Small intestine (tissue), 7 donors: ENCODE measurements at regions not wholly inside any gene's neighbourhood (a gene's known extent, or its start where the extent isn't known, plus 50 kb on each side); places are given as distances from the start of the nearest gene placed in this dataset.

Experiments used
- DNase-seq, 2 donors: peaks; one replicate each; pipeline versions ENCODE4 v3.0.0 to v3.0.0-alpha.2; 2013
- FAIRE-seq: peaks from 2 replicates; lab custom pipeline; 2012; peaks lifted over from hg19 to GRCh38; lab: Jason Lieb, UNC
- H3K27ac ChIP-seq, 3 donors: one replicate each; pipeline ENCODE4 v1.5.1; 2013; ENCODE audit warnings: low read length in 2 of 3, mild to moderate bottlenecking in 2 of 3, control low read depth in 1 of 3, inconsistent platforms in 1 of 3, low read depth in 1 of 3, moderate library complexity in 1 of 3
- H3K27me3 ChIP-seq, 3 donors: one replicate each; pipeline ENCODE4 v1.6.1; 2013; ENCODE audit warnings: low read length in 3 of 3, inconsistent platforms in 1 of 3; ENCODE audit not compliant: control insufficient read depth in 3 of 3, insufficient read depth in 3 of 3
- H3K36me3 ChIP-seq, 3 donors: one replicate each; pipeline ENCODE4 v1.6.1; 2013; ENCODE audit warnings: low read length in 3 of 3, inconsistent platforms in 1 of 3, low read depth in 1 of 3, mild to moderate bottlenecking in 1 of 3, moderate library complexity in 1 of 3; ENCODE audit not compliant: control insufficient read depth in 3 of 3, insufficient read depth in 2 of 3
- H3K4me1 ChIP-seq, 3 donors: one replicate each; pipeline ENCODE4 v1.6.1; 2013; ENCODE audit warnings: low read length in 2 of 3, inconsistent platforms in 1 of 3, low read depth in 1 of 3, mild to moderate bottlenecking in 1 of 3, moderate library complexity in 1 of 3; ENCODE audit not compliant: control insufficient read depth in 3 of 3, insufficient read depth in 2 of 3
- H3K4me3 ChIP-seq, 3 donors: one replicate each; pipeline ENCODE4 v1.5.1; 2013; ENCODE audit warnings: low read length in 3 of 3, control low read depth in 1 of 3, inconsistent platforms in 1 of 3, low read depth in 1 of 3, mild to moderate bottlenecking in 1 of 3, moderate library complexity in 1 of 3
- H3K9me3 ChIP-seq, 2 donors: one replicate each; pipeline ENCODE4 v1.6.1; 2013; ENCODE audit warnings: low read depth in 1 of 2, low read length in 1 of 2; ENCODE audit not compliant: control insufficient read depth in 2 of 2, insufficient read depth in 1 of 2
- WGBS, 3 donors: extraction: QIAGEN DNeasy Blood & Tissue Kit; methylation state at CpG; one replicate each; pipeline ENCODE4 v1.1.7; 2013; 5-methylcytosine and 5-hydroxymethylcytosine counted together
- donor health status: healthy with polysubstance abuse.
- donor health status: control.
- donor health status: control.
- donor health status: Bipolar disorder and iron deficiency.
- donor health status: healthy.

- Histone ChIP-seq H3K36me3 (no peaks in the 10 kb centered on the region), H3K27ac (no peak overlapping the region), H3K27me3 (peaks cover 0 to 2% (median 2%) of the 10 kb centered on the region in 3 donors), H3K4me3 (no peak overlapping the region), H3K9me3 (no peaks in the 10 kb centered on the region), H3K4me1 (no peaks in the 10 kb centered on the region)
- FAIRE-seq (no peak), DNase-seq (no peak)
- 80 to 83% (median 81%) methylated on average over 14 of the region's 14 CpGs for WGBS, 3 donors
Measured at GRCh38 chr20:48571949-48572847, 255.6 kb downstream of the PREX1 start.

- Histone ChIP-seq H3K9me3 (no peaks in the 10 kb centered on the region), H3K36me3 (no peaks in the 10 kb centered on the region), H3K4me1 (no peaks in the 10 kb centered on the region), H3K4me3 (no peak overlapping the region), H3K27ac (no peak overlapping the region), H3K27me3 (peaks cover 0 to 2% (median 0%) of the 10 kb centered on the region in 3 donors)
- FAIRE-seq (no peak), DNase-seq (no peak)
- WGBS, 3 donors: 72 to 77% (median 75%) methylated on average over 9 of the region's 9 CpGs
Measured at GRCh38 chr20:48569679-48570078, 258.1 kb downstream of the PREX1 start.

GRCh38 chr20:48568520-48568919 is 259.3 kb downstream of the PREX1 start:
- 83 to 89% (median 84%) methylated on average over 5 of the region's 5 CpGs for WGBS, 3 donors
- FAIRE-seq: no peak

GRCh38 chr20:48567145-48567544 is 260.7 kb downstream of the PREX1 start:
- Histone ChIP-seq H3K36me3 (no peaks in the 10 kb centered on the region), H3K27me3 (peaks cover 0 to 2% (median 0%) of the 10 kb centered on the region in 3 donors), H3K9me3 (no peaks in the 10 kb centered on the region), H3K4me1 (no peaks in the 10 kb centered on the region), H3K4me3 (no peak overlapping the region), H3K27ac (no peak overlapping the region)
- no peak for DNase-seq
- FAIRE-seq: no peak
- 71 to 78% (median 75%) methylated on average over 5 of the region's 5 CpGs for WGBS, 3 donors

More at GRCh38 chr20:48568520-48568919, 259.3 kb downstream of the PREX1 start:
- Histone ChIP-seq H3K27ac (no peak overlapping the region), H3K4me3 (no peak overlapping the region), H3K4me1 (no peaks in the 10 kb centered on the region), H3K9me3 (no peaks in the 10 kb centered on the region), H3K36me3 (no peaks in the 10 kb centered on the region), H3K27me3 (peaks cover 0 to 2% (median 0%) of the 10 kb centered on the region in 3 donors)
- no peak for DNase-seq

- no peak for FAIRE-seq
Measured at GRCh38 chr20:48564982-48565539, 262.7 kb downstream of the PREX1 start.

GRCh38 chr20:48563191-48563870 is 264.5 kb downstream of the PREX1 start:
- no peaks in the 10 kb centered on the region for H3K36me3 ChIP-seq
- H3K27ac ChIP-seq: no peak overlapping the region
- no peak overlapping the region for H3K4me3 ChIP-seq
- 92 to 94% (median 94%) methylated on average over 21 of the region's 21 CpGs for WGBS, 3 donors
- H3K27me3 ChIP-seq: no peaks in the 10 kb centered on the region
- FAIRE-seq: no peak
- DNase-seq: no peak
- no peaks in the 10 kb centered on the region for H3K4me1 ChIP-seq
- H3K9me3 ChIP-seq: no peaks in the 10 kb centered on the region

More at GRCh38 chr20:48564982-48565539, 262.7 kb downstream of the PREX1 start:
- DNase-seq: no peak
- 51 to 80% (median 62%) methylated on average over 8 of the region's 8 CpGs for WGBS, 3 donors
- no peaks in the 10 kb centered on the region for H3K4me1 ChIP-seq
- H3K27ac ChIP-seq: no peak overlapping the region
- no peaks in the 10 kb centered on the region for H3K36me3 ChIP-seq
- no peak overlapping the region for H3K4me3 ChIP-seq
- H3K9me3 ChIP-seq: no peaks in the 10 kb centered on the region
- no peaks in the 10 kb centered on the region for H3K27me3 ChIP-seq

- Histone ChIP-seq H3K27me3 (no peaks in the 10 kb centered on the region), H3K36me3 (no peaks in the 10 kb centered on the region), H3K27ac (no peak overlapping the region), H3K9me3 (no peaks in the 10 kb centered on the region), H3K4me3 (no peak overlapping the region), H3K4me1 (no peaks in the 10 kb centered on the region)
- FAIRE-seq: no peak
- WGBS, 3 donors: 58 to 73% (median 63%) methylated on average over 5 of the region's 5 CpGs
- DNase-seq: no peak
Measured at GRCh38 chr20:48562586-48563116, 265.1 kb downstream of the PREX1 start.

GRCh38 chr20:48558906-48559305 is 268.9 kb downstream of the PREX1 start:
- Histone ChIP-seq H3K4me1 (no peaks in the 10 kb centered on the region), H3K27ac (no peak overlapping the region), H3K9me3 (no peaks in the 10 kb centered on the region), H3K36me3 (no peaks in the 10 kb centered on the region), H3K27me3 (no peaks in the 10 kb centered on the region), H3K4me3 (no peak overlapping the region)
- DNase-seq: no peak
- no peak for FAIRE-seq
- WGBS, 3 donors: 46 to 67% (median 60%) methylated on average over 4 of the region's 4 CpGs
